H1 (cell line): ENCODE measurements at regions not wholly inside any gene's neighbourhood (a gene's known extent, or its start where the extent isn't known, plus 50 kb on each side); places are given as distances from the start of the nearest gene placed in this dataset.

ENCODE experiments used
- CTCF ChIA-PET: fragments of 300-600 bp; sonication (Branson Sonifier 250); formaldehyde crosslinking; loops from one replicate; lab custom pipeline; 2021; ENCODE audit not compliant: partially characterized antibody; lab: Charles Lee
- POLR2A ChIA-PET: fragments of 300-600 bp; sonication (Branson Sonifier 250); formaldehyde crosslinking; loops from one replicate; lab custom pipeline; 2021; ENCODE audit warnings: inconsistent platforms; ENCODE audit not compliant: partially characterized antibody; lab: Charles Lee
- DNase-seq, 2 experiments: peaks; one replicate each; pipeline versions ENCODE4 v3.0.0 to v3.0.0-alpha.2; 2010 to 2022; ENCODE audit warnings: low spot score in 2 of 2, low read depth in 1 of 2, mixed read lengths in 1 of 2
- FAIRE-seq: peaks from 2 replicates; lab custom pipeline; 2011; peaks lifted over from hg19 to GRCh38; lab: Jason Lieb, UNC
- H2AFZ ChIP-seq: 2 replicates; pipeline ENCODE4 v1.8.1; 2012; ENCODE audit warnings: low read length, inconsistent platforms
- H2AK5ac ChIP-seq: 2 replicates; pipeline ENCODE4 v1.6.1; 2013; ENCODE audit warnings: low read depth, low read length
- H2BK120ac ChIP-seq: replicated peaks from 2 replicates; pipeline ENCODE3; 2013; ENCODE audit warnings: low read depth, low read length, inconsistent platforms
- H2BK12ac ChIP-seq: 2 replicates; pipeline ENCODE4 v1.6.1; 2013; ENCODE audit warnings: low read depth, low read length
- H2BK15ac ChIP-seq: 2 replicates; pipeline ENCODE4 v1.6.1; 2013; ENCODE audit warnings: low read length
- H2BK20ac ChIP-seq: 2 replicates; pipeline ENCODE4 v1.6.1; 2013; ENCODE audit warnings: low read length
- H2BK5ac ChIP-seq: 2 replicates; pipeline ENCODE4 v1.6.1; 2013; ENCODE audit warnings: low read depth, low read length
- H3K14ac ChIP-seq: 2 replicates; pipeline ENCODE4 v1.6.1; 2013; ENCODE audit warnings: inconsistent platforms; ENCODE audit not compliant: insufficient read length
- H3K18ac ChIP-seq: 2 replicates; pipeline ENCODE4 v1.6.1; 2013; ENCODE audit warnings: low read length; ENCODE audit errors: extremely low read depth
- H3K23ac ChIP-seq: 2 replicates; pipeline ENCODE4 v1.6.1; 2013; ENCODE audit warnings: inconsistent platforms; ENCODE audit not compliant: insufficient read length
- H3K23me2 ChIP-seq: 2 replicates; pipeline ENCODE4 v1.6.1; 2013; ENCODE audit warnings: low read depth, low read length
- H3K27ac ChIP-seq: 2 replicates; pipeline ENCODE4 v1.6.1; 2011; ENCODE audit warnings: low read depth, low read length, inconsistent platforms
- H3K27me3 ChIP-seq, 4 experiments: replicated peaks in 1 of 4; 1 replicate in 1 of 4; 2 replicates in 3 of 4; pipeline versions ENCODE4 v1.6.1 to v1.8.1; 2011 to 2013; ENCODE audit warnings: low read length in 3 of 4, mild to moderate bottlenecking in 3 of 4, inconsistent platforms in 2 of 4, mixed read lengths in 2 of 4, moderate library complexity in 1 of 4; ENCODE audit not compliant: control insufficient read depth in 3 of 4, insufficient read depth in 3 of 4; ENCODE audit errors: extremely low read depth in 1 of 4
- H3K36me3 ChIP-seq, 4 experiments: 2 replicates each; pipeline versions ENCODE4 v1.6.1 to v1.8.1; 2011 to 2013; ENCODE audit warnings: mild to moderate bottlenecking in 4 of 4, low read length in 3 of 4, moderate library complexity in 2 of 4, control low read depth in 1 of 4, inconsistent platforms in 1 of 4; ENCODE audit not compliant: insufficient read depth in 4 of 4, control insufficient read depth in 2 of 4
- H3K4ac ChIP-seq: replicated peaks from 2 replicates; pipeline ENCODE3; 2013; ENCODE audit warnings: low read length, low read depth, mixed read lengths, inconsistent platforms; ENCODE audit not compliant: insufficient read length
- H3K4me1 ChIP-seq, 4 experiments: replicated peaks in 1 of 4; 1 replicate in 1 of 4; 2 replicates in 3 of 4; pipeline versions ENCODE4 v1.6.1 to v1.8.1; 2011 to 2013; ENCODE audit warnings: low read length in 3 of 4, inconsistent platforms in 2 of 4, mixed read lengths in 1 of 4; ENCODE audit not compliant: insufficient read depth in 4 of 4, control insufficient read depth in 3 of 4
- H3K4me2 ChIP-seq, 2 experiments: 2 replicates each; pipeline versions ENCODE4 v1.6.1 to v1.8.1; 2011 to 2013; ENCODE audit warnings: low read depth in 2 of 2, low read length in 2 of 2, control low read depth in 1 of 2, inconsistent platforms in 1 of 2, mild to moderate bottlenecking in 1 of 2; ENCODE audit not compliant: insufficient read depth in 1 of 2
- H3K4me3 ChIP-seq, 4 experiments: fragments of 200-600, 300-600 bp in 1 of 4; sonication (generic), shearing (Covaris generic), sonication (Bioruptor Twin) in 1 of 4; 2 replicates each; pipeline versions ENCODE4 v1.5.1 to v1.8.1; 2011 to 2016; ENCODE audit warnings: low read length in 4 of 4, low read depth in 3 of 4, control low read depth in 2 of 4, inconsistent platforms in 2 of 4, mild to moderate bottlenecking in 2 of 4, mixed read lengths in 1 of 4, moderate library complexity in 1 of 4; ENCODE audit not compliant: insufficient read depth in 2 of 4; ENCODE audit errors: extremely low read depth in 1 of 4
- H3K56ac ChIP-seq: replicated peaks from 2 replicates; pipeline ENCODE3; 2013; ENCODE audit warnings: low read depth, mild to moderate bottlenecking, mixed read lengths, low read length, inconsistent platforms; ENCODE audit not compliant: insufficient read length
- H3K79me1 ChIP-seq: 2 replicates; pipeline ENCODE4 v1.6.1; 2013; ENCODE audit warnings: low read depth, low read length, control low read depth
- H3K79me2 ChIP-seq, 2 experiments: 2 replicates each; pipeline versions ENCODE4 v1.6.1 to v1.8.1; 2012 to 2013; ENCODE audit warnings: low read length in 2 of 2, mild to moderate bottlenecking in 2 of 2, inconsistent platforms in 1 of 2; ENCODE audit not compliant: insufficient read depth in 2 of 2, control insufficient read depth in 1 of 2
- H3K9ac ChIP-seq, 4 experiments: replicated peaks in 1 of 4; 1 replicate in 1 of 4; 2 replicates in 3 of 4; pipeline versions ENCODE4 v1.6.1 to v1.8.1; 2011 to 2013; ENCODE audit warnings: low read depth in 3 of 4, low read length in 3 of 4, control low read depth in 2 of 4, mild to moderate bottlenecking in 2 of 4, moderate library complexity in 2 of 4, inconsistent platforms in 1 of 4; ENCODE audit errors: extremely low read depth in 1 of 4
- H3K9me3 ChIP-seq, 2 experiments: 2 replicates each; pipeline versions ENCODE4 v1.6.1 to v1.8.1; 2012 to 2013; ENCODE audit warnings: mild to moderate bottlenecking in 2 of 2, moderate library complexity in 2 of 2, control low read depth in 1 of 2, inconsistent platforms in 1 of 2, low read depth in 1 of 2, low read length in 1 of 2, mixed read lengths in 1 of 2; ENCODE audit not compliant: insufficient read depth in 2 of 2
- H4K20me1 ChIP-seq, 2 experiments: replicated peaks in 1 of 2; 2 replicates each; pipeline versions ENCODE3 to v1.8.1; 2011 to 2013; ENCODE audit warnings: inconsistent platforms in 2 of 2, low read length in 2 of 2, mild to moderate bottlenecking in 1 of 2; ENCODE audit not compliant: insufficient read depth in 2 of 2, control insufficient read depth in 1 of 2
- H4K5ac ChIP-seq: 2 replicates; pipeline ENCODE4 v1.6.1; 2013; ENCODE audit warnings: low read length, low read depth, mixed read lengths, inconsistent platforms; ENCODE audit not compliant: insufficient read length
- H4K8ac ChIP-seq: 2 replicates; pipeline ENCODE4 v1.8.0; 2013; ENCODE audit warnings: mild to moderate bottlenecking, moderate library complexity, low read length, inconsistent platforms; ENCODE audit not compliant: insufficient read depth; ENCODE audit errors: extremely low read depth
- H4K91ac ChIP-seq: replicated peaks from 2 replicates; pipeline ENCODE3; 2013; ENCODE audit warnings: low read length, mixed read lengths, inconsistent platforms; ENCODE audit not compliant: insufficient read length
- CTBP2 ChIP-seq: IDR thresholded peaks from 2 replicates; pipeline ENCODE4 v1.7.0; 2011; ENCODE audit warnings: borderline replicate concordance, mild to moderate bottlenecking, moderate library complexity, mixed read lengths, low read length; ENCODE audit not compliant: insufficient read depth, insufficient read length
- PHF8 ChIP-seq: fragments of 200-600 bp; sonication (generic); conservative IDR thresholded peaks from 2 replicates; pipeline ENCODE4 v1.7.1; 2012; ENCODE audit warnings: low read depth, mild to moderate bottlenecking, inconsistent platforms, low read length, moderate library complexity
- SP4 ChIP-seq: IDR thresholded peaks from 2 replicates; pipeline ENCODE4 v1.6.1; 2012; ENCODE audit warnings: low read length, inconsistent platforms
- WGBS, 2 experiments: shearing (Covaris generic) in 1 of 2; methylation state at CpG; one replicate each; pipeline versions ENCODE4 v1.1.6 to v1.1.7; 2013 to 2015; ENCODE audit warnings: low lambda C conversion rate in 2 of 2, mixed read lengths in 2 of 2, inconsistent platforms in 1 of 2, low coverage in 1 of 2, missing lambda C conversion rate in 1 of 2; ENCODE audit not compliant: insufficient replicate concordance in 2 of 2, insufficient coverage in 1 of 2, insufficient read length in 1 of 2; ENCODE audit errors: extremely low coverage in 1 of 2, missing lambda C conversion rate in 1 of 2; 5-methylcytosine and 5-hydroxymethylcytosine counted together

GRCh38 chr22:49278340-49278739 lies 549.3 kb downstream of the BRD1 start:
- Histone ChIP-seq H2BK120ac (no peak overlapping the region), H3K4me3 (no peak overlapping the region), H3K27ac (no peak overlapping the region), H3K4ac (no peak overlapping the region), H3K9ac (no peak overlapping the region), H2AK5ac (no peak overlapping the region), H4K5ac (no peak overlapping the region), H2BK12ac (no peak overlapping the region), H3K9me3 (no peaks in the 10 kb centered on the region), H3K14ac (no peak overlapping the region), H3K27me3 (no peaks in the 10 kb centered on the region; a peak in 2 of 7 replicates), H2BK20ac (no peak overlapping the region), H3K4me1 (no peaks in the 10 kb centered on the region; a peak in 1 of 7 replicates), H3K79me2 (no peaks in the 10 kb centered on the region), H2BK15ac (no peak overlapping the region), H3K23ac (no peak overlapping the region), H2AFZ (no peak overlapping the region), H3K79me1 (no peaks in the 10 kb centered on the region), H3K18ac (no peak overlapping the region), H2BK5ac (no peak overlapping the region), H3K4me2 (no peak overlapping the region), H3K56ac (no peak overlapping the region), H4K20me1 (no peaks in the 10 kb centered on the region), H3K36me3 (no peaks in the 10 kb centered on the region), H4K8ac (no peak overlapping the region), H4K91ac (no peak overlapping the region), H3K23me2 (no peaks in the 10 kb centered on the region)
- 95% methylated on average over 9 of the region's 9 CpGs; no CpG with 5 or more reads in 1 of the 2 experiments for WGBS, 2 experiments
- no peak for TF ChIP-seq SP4
- no peak for TF ChIP-seq PHF8
- no peak for TF ChIP-seq CTBP2
- FAIRE-seq (no peak), DNase-seq (no peak)
- ChIA-PET POLR2A (no interaction called here), CTCF (no interaction called here)
